Parathyroid adenoma (tissue), 2 donors: ENCODE measurements at regions not wholly inside any gene's neighbourhood (a gene's known extent, or its start where the extent isn't known, plus 50 kb on each side); places are given as distances from the start of the nearest gene placed in this dataset.

Source experiments
- H2AFZ ChIP-seq: fragments of 300-600 bp; sonication (generic); one replicate; pipeline ENCODE4 v1.7.0; 2017; ENCODE audit warnings: antibody characterized with exemption, mild to moderate bottlenecking
- H3K27ac ChIP-seq: fragments of 300-600 bp; sonication (generic); one replicate; pipeline ENCODE4 v1.7.0; 2017
- H3K27me3 ChIP-seq: fragments of 300-600 bp; sonication (generic); one replicate; pipeline ENCODE4 v1.7.0; 2017; ENCODE audit warnings: low read length; ENCODE audit not compliant: control insufficient read depth, insufficient read depth
- H3K36me3 ChIP-seq: fragments of 300-600 bp; sonication (generic); one replicate; pipeline ENCODE4 v1.7.0; 2017; ENCODE audit warnings: low read length; ENCODE audit not compliant: control insufficient read depth, insufficient read depth
- H3K4me1 ChIP-seq: fragments of 300-600 bp; sonication (generic); one replicate; pipeline ENCODE4 v1.7.0; 2017; ENCODE audit warnings: control low read depth
- H3K4me2 ChIP-seq: fragments of 300-600 bp; sonication (generic); one replicate; pipeline ENCODE4 v1.7.0; 2017; ENCODE audit warnings: low read length
- H3K4me3 ChIP-seq: fragments of 300-600 bp; sonication (generic); one replicate; pipeline ENCODE4 v1.7.0; 2017; ENCODE audit warnings: low read depth, low read length
- H3K79me2 ChIP-seq: fragments of 300-600 bp; sonication (generic); one replicate; pipeline ENCODE4 v1.7.0; 2017; ENCODE audit warnings: control low read depth
- H3K9ac ChIP-seq: fragments of 300-600 bp; sonication (generic); one replicate; pipeline ENCODE4 v1.7.0; 2017; ENCODE audit warnings: mild to moderate bottlenecking
- H3K9me3 ChIP-seq: fragments of 300-600 bp; sonication (generic); one replicate; pipeline ENCODE4 v1.7.0; 2017; ENCODE audit warnings: low read length; ENCODE audit not compliant: control insufficient read depth
- CTCF ChIP-seq: fragments of 300-600 bp; sonication (generic); IDR thresholded peaks from one replicate; pipeline ENCODE4 v1.7.0; 2017; ENCODE audit warnings: antibody characterized with exemption, mild to moderate bottlenecking
- donor health status: primary hyperparathyroidism.

GRCh38 chr1:233512538-233512937 lies 101.4 kb upstream of the KCNK1 start:
- no peaks in the 10 kb centered on the region for H3K36me3 ChIP-seq
- no peaks in the 10 kb centered on the region for H3K79me2 ChIP-seq
- no peaks in the 10 kb centered on the region for H3K9me3 ChIP-seq
- no peak overlapping the region for H3K27ac ChIP-seq
- no peaks in the 10 kb centered on the region for H3K4me1 ChIP-seq
- no peak overlapping the region for H3K4me2 ChIP-seq
- no peak for TF ChIP-seq CTCF
- no peak overlapping the region for H3K4me3 ChIP-seq
- H3K27me3 ChIP-seq, result no peaks in the 10 kb centered on the region
- H3K9ac ChIP-seq, result no peak overlapping the region
- no peak overlapping the region for H2AFZ ChIP-seq

GRCh38 chr1:233513431-233513830 lies 100.5 kb upstream of the KCNK1 start:
- no peak overlapping the region for H2AFZ ChIP-seq
- H3K9me3 ChIP-seq, result no peaks in the 10 kb centered on the region
- no peak for TF ChIP-seq CTCF
- no peak overlapping the region for H3K4me2 ChIP-seq
- H3K4me3 ChIP-seq, result no peak overlapping the region
- no peaks in the 10 kb centered on the region for H3K36me3 ChIP-seq
- no peaks in the 10 kb centered on the region for H3K4me1 ChIP-seq
- H3K79me2 ChIP-seq, result no peaks in the 10 kb centered on the region
- H3K27me3 ChIP-seq, result no peaks in the 10 kb centered on the region
- no peak overlapping the region for H3K9ac ChIP-seq
- H3K27ac ChIP-seq, result no peak overlapping the region

- Histone ChIP-seq H3K27me3 (no peaks in the 10 kb centered on the region), H3K9me3 (no peaks in the 10 kb centered on the region), H3K4me2 (no peak overlapping the region), H3K79me2 (no peaks in the 10 kb centered on the region), H3K4me3 (no peak overlapping the region), H3K36me3 (no peaks in the 10 kb centered on the region), H3K27ac (no peak overlapping the region), H3K9ac (no peak overlapping the region), H3K4me1 (no peaks in the 10 kb centered on the region), H2AFZ (no peak overlapping the region)
- no peak for TF ChIP-seq CTCF
Observed at GRCh38 chr1:233514946-233515391, 98.9 kb upstream of the KCNK1 start.

- Histone ChIP-seq H3K4me3 (no peak overlapping the region), H3K27me3 (no peaks in the 10 kb centered on the region), H3K4me2 (no peak overlapping the region), H3K4me1 (no peaks in the 10 kb centered on the region), H3K79me2 (no peaks in the 10 kb centered on the region), H3K27ac (no peak overlapping the region), H3K9me3 (no peaks in the 10 kb centered on the region), H3K9ac (no peak overlapping the region), H3K36me3 (no peaks in the 10 kb centered on the region), H2AFZ (no peak overlapping the region)
- no peak for TF ChIP-seq CTCF
Observed at GRCh38 chr1:233516732-233517131, 97.2 kb upstream of the KCNK1 start.

- H3K9me3 ChIP-seq, result no peaks in the 10 kb centered on the region
- no peak overlapping the region for H3K4me2 ChIP-seq
- no peaks in the 10 kb centered on the region for H3K36me3 ChIP-seq
- H2AFZ ChIP-seq, result no peak overlapping the region
- H3K27me3 ChIP-seq, result no peaks in the 10 kb centered on the region
- no peak for TF ChIP-seq CTCF
- no peaks in the 10 kb centered on the region for H3K79me2 ChIP-seq
- no peak overlapping the region for H3K27ac ChIP-seq
- no peak overlapping the region for H3K4me3 ChIP-seq
- H3K4me1 ChIP-seq, result no peaks in the 10 kb centered on the region
- no peak overlapping the region for H3K9ac ChIP-seq
Observed at GRCh38 chr1:233518344-233518743, 95.6 kb upstream of the KCNK1 start.
